SK-N-SH treated with all-trans-retinoic acid at 6 μM for 48 hours (cell line): ENCODE measurements at regions not wholly inside any gene's neighbourhood (a gene's known extent, or its start where the extent isn't known, plus 50 kb on each side); places are given as distances from the start of the nearest gene placed in this dataset.

Source experiments
- ATAC-seq: fragments of 200-7000 bp; cut with Tn5 transposase; 3 replicates; pipeline ENCODE4 v1.9.1; 2020; ENCODE audit warnings: mild to moderate bottlenecking, moderate library complexity
- ARNTL ChIP-seq: fragments of 450-650 bp; formaldehyde crosslinking; IDR thresholded peaks from 2 replicates; pipeline ENCODE4 v1.5.0; 2020; ENCODE audit warnings: low read depth, mild to moderate bottlenecking, moderate library complexity, borderline replicate concordance
- CREB5 ChIP-seq: fragments of 250-450 bp; sonication (Bioruptor Pico); IDR thresholded peaks from 2 replicates; pipeline ENCODE4 v1.5.1; 2020; ENCODE audit warnings: low read depth, mild to moderate bottlenecking, moderate library complexity
- CSDC2 ChIP-seq: fragments of 250-450 bp; sonication (Bioruptor Pico); IDR thresholded peaks from 2 replicates; pipeline ENCODE4 v1.5.0; 2020; ENCODE audit warnings: mild to moderate bottlenecking, moderate library complexity
- GLIS3 ChIP-seq: fragments of 250-450 bp; sonication (Bioruptor Pico); IDR thresholded peaks from 2 replicates; pipeline ENCODE4 v1.5.0; 2020; ENCODE audit warnings: mild to moderate bottlenecking, moderate library complexity
- ISL1 ChIP-seq: fragments of 250-450 bp; sonication (Bioruptor Pico); IDR thresholded peaks from 2 replicates; pipeline ENCODE4 v2.1.2; 2022; ENCODE audit warnings: mild to moderate bottlenecking, moderate library complexity
- OSR1 ChIP-seq: fragments of 250-450 bp; sonication (Bioruptor Pico); IDR thresholded peaks from 2 replicates; pipeline ENCODE4 v1.8.0; 2022; ENCODE audit warnings: moderate library complexity, mild to moderate bottlenecking, inconsistent platforms
- PPARA ChIP-seq: fragments of 250-450 bp; sonication (Bioruptor Pico); IDR thresholded peaks from 2 replicates; pipeline ENCODE4 v1.5.0; 2020; ENCODE audit warnings: mild to moderate bottlenecking, borderline replicate concordance
- RARB ChIP-seq: fragments of 250-450 bp; sonication (Bioruptor Pico); IDR thresholded peaks from 2 replicates; pipeline ENCODE4 v1.8.0; 2021; ENCODE audit warnings: mild to moderate bottlenecking, moderate library complexity
- SNAI2 ChIP-seq: fragments of 250-450 bp; sonication (Bioruptor Pico); IDR thresholded peaks from 2 replicates; pipeline ENCODE4 v1.5.0; 2020; ENCODE audit warnings: mild to moderate bottlenecking, moderate library complexity
- TCF4 ChIP-seq: fragments of 250-450 bp; sonication (Bioruptor Pico); IDR thresholded peaks from 2 replicates; pipeline ENCODE4 v1.8.0; 2021; ENCODE audit warnings: mild to moderate bottlenecking, moderate library complexity, borderline replicate concordance
- TOX ChIP-seq: fragments of 250-450 bp; sonication (Bioruptor Pico); IDR thresholded peaks from 2 replicates; pipeline ENCODE4 v1.8.0; 2021; ENCODE audit warnings: mild to moderate bottlenecking, moderate library complexity, borderline replicate concordance
- ZC3H10 ChIP-seq: fragments of 250-450 bp; sonication (Bioruptor Pico); IDR thresholded peaks from 2 replicates; pipeline ENCODE4 v1.5.1; 2021; ENCODE audit warnings: mild to moderate bottlenecking, moderate library complexity
- ZFP3 ChIP-seq: fragments of 250-450 bp; sonication (Bioruptor Pico); IDR thresholded peaks from 2 replicates; pipeline ENCODE4 v1.5.0; 2020; ENCODE audit warnings: mild to moderate bottlenecking, moderate library complexity
- ZFP30 ChIP-seq: fragments of 450-650 bp; formaldehyde crosslinking; IDR thresholded peaks from 2 replicates; pipeline ENCODE4 v1.5.0; 2022; ENCODE audit warnings: mild to moderate bottlenecking, moderate library complexity
- ZNF565 ChIP-seq: fragments of 450-650 bp; formaldehyde crosslinking; conservative IDR thresholded peaks from 2 replicates; pipeline ENCODE4 v1.5.0; 2020; ENCODE audit warnings: low read depth, mild to moderate bottlenecking, moderate library complexity
- ZNF70 ChIP-seq: fragments of 450-650 bp; formaldehyde crosslinking; IDR thresholded peaks from 2 replicates; pipeline ENCODE4 v1.5.0; 2020; ENCODE audit warnings: mild to moderate bottlenecking, moderate library complexity
- ZNF8 ChIP-seq: fragments of 450-650 bp; formaldehyde crosslinking; IDR thresholded peaks from 2 replicates; pipeline ENCODE4 v1.5.0; 2020; ENCODE audit warnings: mild to moderate bottlenecking, moderate library complexity
- TF ChIP-seq, protein P1 (sequence below): fragments of 250-450 bp; sonication (Bioruptor Pico); IDR thresholded peaks from 2 replicates; pipeline ENCODE4 v1.5.0; 2020; ENCODE audit warnings: mild to moderate bottlenecking, moderate library complexity
- TF ChIP-seq, protein P2 (sequence below): fragments of 250-450 bp; sonication (Bioruptor Pico); IDR thresholded peaks from 2 replicates; pipeline ENCODE4 v1.5.1; 2021; ENCODE audit warnings: mild to moderate bottlenecking, moderate library complexity

DNA sequence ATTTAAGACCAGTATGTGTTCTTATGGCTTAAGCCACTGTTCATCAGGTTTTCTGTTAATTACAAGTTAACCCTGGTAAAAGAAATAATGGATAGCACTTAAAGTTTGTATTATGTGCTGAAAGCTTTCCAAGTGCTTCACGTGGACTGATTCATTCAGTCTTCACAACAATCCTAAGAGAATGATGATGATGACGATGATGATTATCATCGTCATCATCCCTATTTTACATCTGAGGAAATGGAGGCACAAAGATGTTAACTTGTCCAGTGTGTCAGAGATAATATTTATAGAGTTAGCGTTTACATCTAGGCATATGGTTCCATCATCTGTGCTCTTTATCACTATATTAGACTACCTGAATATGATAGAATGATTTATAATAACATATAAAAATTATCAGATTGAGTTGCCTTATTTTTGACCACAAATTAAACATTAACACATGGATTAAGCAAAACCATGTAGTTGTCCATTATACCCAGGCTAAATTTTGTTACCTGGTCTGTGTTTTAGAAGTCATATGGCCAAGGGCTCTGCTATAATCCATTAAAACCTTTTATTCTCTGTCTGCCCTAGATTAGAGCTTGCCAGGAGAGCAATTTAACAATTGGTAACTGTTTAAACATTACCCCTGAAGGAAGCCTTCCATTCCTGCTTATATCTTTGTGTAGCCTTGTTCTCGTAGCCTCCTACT is 102.3 kb upstream of the MAP3K1 start:
- no peak for TF ChIP-seq TOX (CRISPR knock-in tag)
- TF ChIP-seq, protein P1, sequence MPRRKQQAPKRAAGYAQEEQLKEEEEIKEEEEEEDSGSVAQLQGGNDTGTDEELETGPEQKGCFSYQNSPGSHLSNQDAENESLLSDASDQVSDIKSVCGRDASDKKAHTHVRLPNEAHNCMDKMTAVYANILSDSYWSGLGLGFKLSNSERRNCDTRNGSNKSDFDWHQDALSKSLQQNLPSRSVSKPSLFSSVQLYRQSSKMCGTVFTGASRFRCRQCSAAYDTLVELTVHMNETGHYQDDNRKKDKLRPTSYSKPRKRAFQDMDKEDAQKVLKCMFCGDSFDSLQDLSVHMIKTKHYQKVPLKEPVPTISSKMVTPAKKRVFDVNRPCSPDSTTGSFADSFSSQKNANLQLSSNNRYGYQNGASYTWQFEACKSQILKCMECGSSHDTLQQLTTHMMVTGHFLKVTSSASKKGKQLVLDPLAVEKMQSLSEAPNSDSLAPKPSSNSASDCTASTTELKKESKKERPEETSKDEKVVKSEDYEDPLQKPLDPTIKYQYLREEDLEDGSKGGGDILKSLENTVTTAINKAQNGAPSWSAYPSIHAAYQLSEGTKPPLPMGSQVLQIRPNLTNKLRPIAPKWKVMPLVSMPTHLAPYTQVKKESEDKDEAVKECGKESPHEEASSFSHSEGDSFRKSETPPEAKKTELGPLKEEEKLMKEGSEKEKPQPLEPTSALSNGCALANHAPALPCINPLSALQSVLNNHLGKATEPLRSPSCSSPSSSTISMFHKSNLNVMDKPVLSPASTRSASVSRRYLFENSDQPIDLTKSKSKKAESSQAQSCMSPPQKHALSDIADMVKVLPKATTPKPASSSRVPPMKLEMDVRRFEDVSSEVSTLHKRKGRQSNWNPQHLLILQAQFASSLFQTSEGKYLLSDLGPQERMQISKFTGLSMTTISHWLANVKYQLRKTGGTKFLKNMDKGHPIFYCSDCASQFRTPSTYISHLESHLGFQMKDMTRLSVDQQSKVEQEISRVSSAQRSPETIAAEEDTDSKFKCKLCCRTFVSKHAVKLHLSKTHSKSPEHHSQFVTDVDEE, result peak; percentile 94
- TF ChIP-seq GLIS3 (CRISPR knock-in tag), result peak; percentile 72; the same call in 1 of the 2 replicates
- peak; percentile 82 for TF ChIP-seq ISL1 (CRISPR knock-in tag)
- peak; percentile 52; the same call in 1 of the 2 replicates for TF ChIP-seq PPARA (CRISPR knock-in tag)
- TF ChIP-seq, protein P2, sequence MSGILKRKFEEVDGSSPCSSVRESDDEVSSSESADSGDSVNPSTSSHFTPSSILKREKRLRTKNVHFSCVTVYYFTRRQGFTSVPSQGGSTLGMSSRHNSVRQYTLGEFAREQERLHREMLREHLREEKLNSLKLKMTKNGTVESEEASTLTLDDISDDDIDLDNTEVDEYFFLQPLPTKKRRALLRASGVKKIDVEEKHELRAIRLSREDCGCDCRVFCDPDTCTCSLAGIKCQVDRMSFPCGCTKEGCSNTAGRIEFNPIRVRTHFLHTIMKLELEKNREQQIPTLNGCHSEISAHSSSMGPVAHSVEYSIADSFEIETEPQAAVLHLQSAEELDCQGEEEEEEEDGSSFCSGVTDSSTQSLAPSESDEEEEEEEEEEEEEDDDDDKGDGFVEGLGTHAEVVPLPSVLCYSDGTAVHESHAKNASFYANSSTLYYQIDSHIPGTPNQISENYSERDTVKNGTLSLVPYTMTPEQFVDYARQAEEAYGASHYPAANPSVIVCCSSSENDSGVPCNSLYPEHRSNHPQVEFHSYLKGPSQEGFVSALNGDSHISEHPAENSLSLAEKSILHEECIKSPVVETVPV (CRISPR knock-in tag), result peak; percentile 71; the same call in 1 of the 2 replicates
- TF ChIP-seq TCF4 (CRISPR knock-in tag), result peak; percentile 97
- no peak for TF ChIP-seq OSR1 (CRISPR knock-in tag)
- no peak for TF ChIP-seq ZNF565 (CRISPR knock-in tag)
- TF ChIP-seq ARNTL (CRISPR knock-in tag), result no peak
- ATAC-seq, result no peak; the same call in 2 of the 3 replicates

GRCh38 chr5:56710826-56711590 is 104.3 kb upstream of the MAP3K1 start:
- TF ChIP-seq ZC3H10 (CRISPR knock-in tag), result no peak
- no peak for TF ChIP-seq ZNF565 (CRISPR knock-in tag)
- TF ChIP-seq RARB (CRISPR knock-in tag), result no peak
- TF ChIP-seq ZFP3 (CRISPR knock-in tag), result no peak
- TF ChIP-seq ZNF8, result no peak
- no peak for ATAC-seq

- no peak for ATAC-seq
- TF ChIP-seq ZNF8 (no peak), CSDC2 (CRISPR knock-in tag) (no peak), TCF4 (CRISPR knock-in tag) (no peak), GLIS3 (CRISPR knock-in tag) (no peak), ZFP30 (CRISPR knock-in tag) (no peak), ZC3H10 (CRISPR knock-in tag) (no peak), ZNF70 (CRISPR knock-in tag) (no peak), ISL1 (CRISPR knock-in tag) (no peak), PPARA (CRISPR knock-in tag) (no peak), CREB5 (no peak), ZNF565 (CRISPR knock-in tag) (no peak), ZFP3 (CRISPR knock-in tag) (no peak), TOX (CRISPR knock-in tag) (no peak), SNAI2 (CRISPR knock-in tag) (no peak)
- TF ChIP-seq, protein P1, result no peak
- TF ChIP-seq, protein P2 (CRISPR knock-in tag), result no peak
Observed at GRCh38 chr5:56706504-56706903, 108.8 kb upstream of the MAP3K1 start.
